ENCODE measurements at regions not wholly inside any gene's neighbourhood (a gene's known extent, or its start where the extent isn't known, plus 50 kb on each side); places are given as distances from the start of the nearest gene placed in this dataset.

DNA sequence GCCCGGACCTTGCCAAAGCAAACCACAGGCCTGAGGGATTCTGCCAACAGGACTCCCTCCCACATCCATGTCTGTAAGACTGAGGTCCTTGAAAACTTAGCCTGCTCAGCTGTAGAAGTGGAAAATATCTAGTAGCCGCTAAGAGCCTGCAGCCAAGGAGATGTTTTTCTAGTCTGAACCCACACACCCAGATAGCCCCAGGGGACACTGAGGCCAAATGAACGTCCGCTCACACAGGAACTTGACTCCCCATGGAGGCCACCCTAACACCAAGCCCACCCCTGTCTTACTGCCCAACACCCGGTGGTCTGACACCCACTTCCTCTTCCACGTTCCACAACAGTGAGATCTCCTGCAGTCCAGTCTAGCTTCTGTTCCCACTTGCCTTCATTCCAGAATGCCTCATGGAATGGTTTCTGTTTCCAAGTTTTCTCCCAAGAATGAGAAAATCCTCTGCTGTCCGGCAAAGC, 174.8 kb downstream of the PLPP3 start:
- in situ Hi-C loops (cut with MboI; ENCODE audit: low pct_unique_long_range_greater_than_20kb, low sequenced_read_pairs, unreplicated experiment): no loop called here
- TF ChIP-seq, protein P1, sequence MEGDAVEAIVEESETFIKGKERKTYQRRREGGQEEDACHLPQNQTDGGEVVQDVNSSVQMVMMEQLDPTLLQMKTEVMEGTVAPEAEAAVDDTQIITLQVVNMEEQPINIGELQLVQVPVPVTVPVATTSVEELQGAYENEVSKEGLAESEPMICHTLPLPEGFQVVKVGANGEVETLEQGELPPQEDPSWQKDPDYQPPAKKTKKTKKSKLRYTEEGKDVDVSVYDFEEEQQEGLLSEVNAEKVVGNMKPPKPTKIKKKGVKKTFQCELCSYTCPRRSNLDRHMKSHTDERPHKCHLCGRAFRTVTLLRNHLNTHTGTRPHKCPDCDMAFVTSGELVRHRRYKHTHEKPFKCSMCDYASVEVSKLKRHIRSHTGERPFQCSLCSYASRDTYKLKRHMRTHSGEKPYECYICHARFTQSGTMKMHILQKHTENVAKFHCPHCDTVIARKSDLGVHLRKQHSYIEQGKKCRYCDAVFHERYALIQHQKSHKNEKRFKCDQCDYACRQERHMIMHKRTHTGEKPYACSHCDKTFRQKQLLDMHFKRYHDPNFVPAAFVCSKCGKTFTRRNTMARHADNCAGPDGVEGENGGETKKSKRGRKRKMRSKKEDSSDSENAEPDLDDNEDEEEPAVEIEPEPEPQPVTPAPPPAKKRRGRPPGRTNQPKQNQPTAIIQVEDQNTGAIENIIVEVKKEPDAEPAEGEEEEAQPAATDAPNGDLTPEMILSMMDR (IDR thresholded peaks at IDR 0.05; ENCODE audit: extremely low read depth, insufficient read depth, missing control alignments): no peak
- DNase-seq (ENCODE audit: low spot score): no peak

DNA sequence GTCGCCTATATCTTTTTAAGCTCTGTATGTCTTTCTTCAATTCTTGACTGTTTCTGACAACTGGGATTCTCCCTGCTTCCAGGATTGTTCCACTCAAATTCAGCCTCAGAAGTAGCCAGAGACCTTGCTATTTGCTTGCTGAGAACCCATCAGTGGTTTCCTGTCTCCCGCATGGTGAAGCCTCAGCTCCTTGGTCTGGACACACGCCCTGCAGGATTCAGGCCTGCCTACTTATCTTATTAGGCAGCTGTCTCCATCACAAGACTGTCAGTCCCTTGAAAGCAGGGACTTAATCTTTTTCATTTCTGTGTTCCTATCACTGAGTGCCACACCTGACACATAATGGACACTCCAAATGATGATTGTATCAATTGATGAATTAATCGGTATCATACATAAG, 175.3 kb downstream of the PLPP3 start:
- no peak for DNase-seq (ENCODE audit: low spot score)
- in situ Hi-C loops (cut with MboI; ENCODE audit: low pct_unique_long_range_greater_than_20kb, low sequenced_read_pairs, unreplicated experiment): no loop called here
- TF ChIP-seq, protein P1 (IDR thresholded peaks at IDR 0.05; ENCODE audit: extremely low read depth, insufficient read depth, missing control alignments): no peak

DNA sequence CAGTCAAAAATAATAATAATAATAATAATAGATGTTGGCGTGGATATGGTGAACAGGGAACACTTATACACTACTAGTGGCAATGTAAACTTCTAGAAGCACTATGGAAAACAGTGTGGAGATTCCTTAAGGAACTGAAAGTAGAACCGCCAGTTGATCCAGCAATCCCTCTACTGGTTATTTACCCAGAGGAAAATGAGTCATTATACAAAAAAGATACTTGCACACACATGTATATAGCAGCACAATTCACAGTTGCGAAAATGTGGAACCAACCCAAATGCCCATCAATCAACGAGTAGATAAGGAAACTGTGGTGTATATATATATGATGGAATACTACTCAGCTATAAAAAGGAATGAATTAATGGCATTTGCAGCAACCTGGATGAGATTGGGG, 176.0 kb downstream of the PLPP3 start:
- DNase-seq (ENCODE audit: low spot score): no peak
- in situ Hi-C loops (cut with MboI; ENCODE audit: low pct_unique_long_range_greater_than_20kb, low sequenced_read_pairs, unreplicated experiment): no loop called here
- TF ChIP-seq, protein P1 (IDR thresholded peaks at IDR 0.05; ENCODE audit: extremely low read depth, insufficient read depth, missing control alignments): no peak

DNA sequence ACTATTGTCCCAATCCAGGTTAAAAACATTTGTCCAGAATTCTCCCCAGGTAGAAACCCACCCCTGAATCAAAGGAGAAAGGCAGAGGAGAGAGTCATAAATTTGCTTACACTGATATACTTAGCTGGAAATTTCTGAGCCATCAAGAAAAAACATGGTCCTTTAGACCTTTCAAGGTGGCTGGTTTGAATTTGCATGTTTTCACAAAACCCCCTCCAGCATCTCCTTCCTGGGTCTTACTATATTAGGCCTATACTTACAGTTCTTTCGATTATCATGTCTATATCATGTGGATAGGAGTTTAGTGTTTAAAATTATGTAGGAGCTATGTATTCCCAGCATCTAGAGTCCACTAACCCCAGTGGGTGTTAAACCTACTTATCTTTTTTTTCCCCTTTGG, 178.2 kb downstream of the PLPP3 start:
- TF ChIP-seq, protein P1 (IDR thresholded peaks at IDR 0.05; ENCODE audit: extremely low read depth, insufficient read depth, missing control alignments): no peak
- DNase-seq (ENCODE audit: low spot score): no peak
- in situ Hi-C loops (cut with MboI; ENCODE audit: low pct_unique_long_range_greater_than_20kb, low sequenced_read_pairs, unreplicated experiment): no loop called here

DNA sequence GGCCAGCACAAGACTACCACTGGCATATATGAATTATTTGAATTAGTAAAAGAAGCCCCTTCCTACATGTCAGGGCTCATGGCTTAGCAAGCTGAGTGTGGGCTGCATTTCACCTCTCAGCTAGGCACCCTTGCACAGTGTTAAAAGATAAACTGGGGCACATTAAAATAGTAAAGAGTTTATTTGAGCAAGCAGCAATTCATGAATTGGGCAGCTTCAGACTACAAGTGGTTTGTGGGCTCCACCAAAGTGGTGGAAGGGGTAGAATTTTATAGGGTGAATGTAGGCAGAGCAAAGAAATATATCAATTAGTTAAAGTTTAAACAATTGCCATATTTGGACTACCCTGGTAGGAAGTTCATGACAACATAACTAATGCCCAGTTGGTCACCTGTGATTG, 178.8 kb downstream of the PLPP3 start:
- TF ChIP-seq, protein P1 (IDR thresholded peaks at IDR 0.05; ENCODE audit: extremely low read depth, insufficient read depth, missing control alignments): no peak
- no peak for DNase-seq (ENCODE audit: low spot score)
- in situ Hi-C loops (cut with MboI; ENCODE audit: low pct_unique_long_range_greater_than_20kb, low sequenced_read_pairs, unreplicated experiment): no loop called here

DNA sequence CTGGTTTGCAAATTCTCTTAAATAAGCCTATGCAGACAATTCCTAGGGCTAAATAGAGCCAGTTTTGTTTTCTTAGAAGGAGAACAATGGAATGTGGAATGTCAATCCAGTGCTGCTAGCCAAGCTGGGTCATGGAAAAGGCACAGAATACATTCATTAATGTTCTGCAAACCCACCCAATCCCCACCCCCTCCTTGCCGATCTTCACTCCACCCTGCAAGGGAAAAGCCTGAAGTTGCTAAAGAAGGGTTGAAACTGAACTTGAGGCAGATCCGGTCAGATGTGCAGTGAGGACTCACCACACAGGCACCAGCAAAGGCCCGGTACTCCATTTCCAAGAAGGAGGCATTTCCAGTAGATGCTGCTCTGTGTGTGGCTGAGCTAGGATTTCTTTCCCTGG, 179.6 kb downstream of the PLPP3 start:
- in situ Hi-C loops (cut with MboI; ENCODE audit: low pct_unique_long_range_greater_than_20kb, low sequenced_read_pairs, unreplicated experiment): no loop called here
- TF ChIP-seq, protein P1 (IDR thresholded peaks at IDR 0.05; ENCODE audit: extremely low read depth, insufficient read depth, missing control alignments): no peak
- no peak for DNase-seq (ENCODE audit: low spot score)

DNA sequence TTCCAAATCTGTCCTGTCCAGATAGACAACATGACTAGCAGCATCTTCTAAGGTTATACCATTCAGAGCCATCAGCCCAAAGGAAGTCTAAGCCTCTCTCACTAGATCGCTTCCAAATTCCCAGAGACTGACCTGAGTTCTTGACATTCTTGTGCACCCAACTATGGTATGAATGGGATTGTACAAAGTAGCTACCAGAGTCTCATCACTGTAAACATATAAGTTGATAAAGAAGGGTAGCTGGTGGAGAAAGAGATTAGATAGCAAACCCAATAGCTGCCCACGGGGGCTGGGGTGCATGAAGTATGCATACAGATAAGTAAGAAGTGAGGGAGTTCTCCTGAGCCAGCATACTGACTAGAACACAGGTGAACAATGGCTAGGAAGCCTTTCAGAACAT, 180.0 kb downstream of the PLPP3 start:
- TF ChIP-seq, protein P1 (IDR thresholded peaks at IDR 0.05; ENCODE audit: extremely low read depth, insufficient read depth, missing control alignments): no peak
- in situ Hi-C loops (cut with MboI; ENCODE audit: low pct_unique_long_range_greater_than_20kb, low sequenced_read_pairs, unreplicated experiment): no loop called here
- no peak for DNase-seq (ENCODE audit: low spot score)
